Endothelial cell (in vitro differentiated cells): ENCODE measurements at regions not wholly inside any gene's neighbourhood (a gene's known extent, or its start where the extent isn't known, plus 50 kb on each side); places are given as distances from the start of the nearest gene placed in this dataset.

Experiments used
- DNase-seq: peaks from one replicate; pipeline ENCODE4 v3.0.0; 2021; ENCODE audit warnings: low spot score
- H3K27ac Mint-ChIP-seq: one replicate; pipeline ENCODE4 v1.8.0; 2021; ENCODE audit warnings: mixed read lengths, inconsistent platforms; ENCODE audit not compliant: unreplicated experiment
- H3K27me3 Mint-ChIP-seq: one replicate; pipeline ENCODE4 v1.8.0; 2021; ENCODE audit warnings: mild to moderate bottlenecking, moderate library complexity, mixed read lengths, inconsistent platforms; ENCODE audit not compliant: unreplicated experiment
- H3K36me3 Mint-ChIP-seq: one replicate; pipeline ENCODE4 v1.8.0; 2021; ENCODE audit warnings: mild to moderate bottlenecking, low read depth, mixed read lengths, inconsistent platforms; ENCODE audit not compliant: unreplicated experiment
- H3K4me1 Mint-ChIP-seq: one replicate; pipeline ENCODE4 v1.8.0; 2021; ENCODE audit warnings: mild to moderate bottlenecking, mixed read lengths, inconsistent platforms; ENCODE audit not compliant: unreplicated experiment
- H3K4me3 Mint-ChIP-seq: one replicate; pipeline ENCODE4 v1.8.0; 2021; ENCODE audit warnings: mild to moderate bottlenecking, mixed read lengths, inconsistent platforms; ENCODE audit not compliant: unreplicated experiment
- H3K9me3 Mint-ChIP-seq: one replicate; pipeline ENCODE4 v1.8.0; 2021; ENCODE audit warnings: mixed read lengths, inconsistent platforms; ENCODE audit not compliant: unreplicated experiment
- CTCF ChIP-seq: fragments of 200-600 bp; sonication (generic); IDR thresholded peaks from one replicate; pipeline ENCODE4 v1.5.0; 2021; ENCODE audit warnings: antibody characterized with exemption; ENCODE audit not compliant: unreplicated experiment

- Mint-ChIP-seq H3K36me3 (no peaks in the 10 kb centered on the region), H3K27ac (no peak overlapping the region), H3K4me3 (no peak overlapping the region), H3K4me1 (no peaks in the 10 kb centered on the region), H3K9me3 (no peaks in the 10 kb centered on the region), H3K27me3 (no peaks in the 10 kb centered on the region)
- DNase-seq, result no peak
- no peak for TF ChIP-seq CTCF
Observed at GRCh38 chr11:133605482-133605881, 73.2 kb upstream of the OPCML start.

- Mint-ChIP-seq H3K4me3 (no peak overlapping the region), H3K4me1 (no peaks in the 10 kb centered on the region), H3K9me3 (no peaks in the 10 kb centered on the region)
Observed at GRCh38 chr11:133601641-133602040, 69.3 kb upstream of the OPCML start.

GRCh38 chr11:133600786-133601185 is 68.5 kb upstream of the OPCML start:
- H3K27ac Mint-ChIP-seq, result no peak overlapping the region

More at GRCh38 chr11:133601641-133602040, 69.3 kb upstream of the OPCML start:
- Mint-ChIP-seq H3K27ac (no peak overlapping the region), H3K27me3 (no peaks in the 10 kb centered on the region), H3K36me3 (no peaks in the 10 kb centered on the region)
- no peak for TF ChIP-seq CTCF
- no peak for DNase-seq

GRCh38 chr11:133600306-133600705 is 68.0 kb upstream of the OPCML start:
- no peak for TF ChIP-seq CTCF
- Mint-ChIP-seq H3K4me1 (no peaks in the 10 kb centered on the region), H3K4me3 (no peak overlapping the region), H3K27me3 (no peaks in the 10 kb centered on the region), H3K9me3 (no peaks in the 10 kb centered on the region), H3K27ac (no peak overlapping the region), H3K36me3 (no peaks in the 10 kb centered on the region)
- DNase-seq, result no peak

More at GRCh38 chr11:133600786-133601185, 68.5 kb upstream of the OPCML start:
- no peak for DNase-seq
- Mint-ChIP-seq H3K9me3 (no peaks in the 10 kb centered on the region), H3K4me1 (no peaks in the 10 kb centered on the region), H3K4me3 (no peak overlapping the region), H3K36me3 (no peaks in the 10 kb centered on the region), H3K27me3 (no peaks in the 10 kb centered on the region)
- TF ChIP-seq CTCF, result no peak

- Mint-ChIP-seq H3K27ac (no peak overlapping the region), H3K36me3 (no peaks in the 10 kb centered on the region), H3K27me3 (no peaks in the 10 kb centered on the region), H3K9me3 (no peaks in the 10 kb centered on the region), H3K4me3 (no peak overlapping the region), H3K4me1 (no peaks in the 10 kb centered on the region)
- no peak for DNase-seq
- no peak for TF ChIP-seq CTCF
Observed at GRCh38 chr11:133598906-133599305, 66.6 kb upstream of the OPCML start.
